ENCODE measurements at regions not wholly inside any gene's neighbourhood (a gene's known extent, or its start where the extent isn't known, plus 50 kb on each side); places are given as distances from the start of the nearest gene placed in this dataset.

DNA sequence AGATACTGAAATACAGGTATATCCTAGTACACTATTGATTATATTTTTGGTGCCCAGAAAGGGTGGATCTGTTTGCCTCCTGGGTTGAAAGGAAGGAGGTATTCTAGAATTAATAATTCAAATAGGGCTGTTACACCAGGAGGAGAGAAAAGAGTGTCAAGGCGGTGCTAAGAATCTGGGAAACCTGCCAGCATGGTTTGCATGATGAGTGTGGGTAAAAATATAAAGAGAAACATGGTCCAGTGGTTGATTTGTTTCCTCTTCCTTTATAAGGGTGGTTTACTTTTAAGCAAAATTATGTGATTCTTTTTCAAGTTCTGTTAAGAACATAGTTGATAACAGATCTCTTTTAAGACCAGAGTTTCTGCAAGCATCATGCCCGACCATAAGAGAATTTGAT, 69.4 kb upstream of the NFIB start:
- Histone ChIP-seq H3K36me3 (replicated peaks in 1 of 2; ENCODE audit: control insufficient read depth in 1 of 2, insufficient read depth in 2 of 2, low read length in 1 of 2) (no peaks in the 10 kb centered on the region), H3K4me3 (ENCODE audit: low read depth in 2 of 2, low read length in 1 of 2) (no peak overlapping the region), H3K9ac (no peak overlapping the region), H3K9me2 (no peaks in the 10 kb centered on the region), H3K27me3 (ENCODE audit: insufficient read depth) (no peaks in the 10 kb centered on the region), H3K9me3 (no peaks in the 10 kb centered on the region), H3K27ac (ENCODE audit: low read depth in 2 of 2, low read length in 1 of 2) (no peak overlapping the region), H4K20me1 (ENCODE audit: insufficient read depth) (no peaks in the 10 kb centered on the region), H3K79me2 (ENCODE audit: insufficient read depth) (no peaks in the 10 kb centered on the region), H3K4me1 (ENCODE audit: control insufficient read depth in 1 of 2, insufficient read depth in 2 of 2, low read depth in 1 of 2, low read length in 1 of 2) (no peaks in the 10 kb centered on the region), H3K4me2 (no peak overlapping the region), H3F3A (replicated peaks; ENCODE audit: insufficient read depth) (no peaks in the 10 kb centered on the region), H2AFZ (ENCODE audit: low read depth) (no peak overlapping the region)
- 81% methylated on average over 2 of the region's 2 CpGs for WGBS (ENCODE audit: low lambda C conversion rate)
- POLR2A ChIA-PET: no interaction called here
- no peak for DNase-seq
- TF ChIP-seq POLR2AphosphoS5 (IDR thresholded peaks at IDR 0.05; ENCODE audit: low read depth, low read length) (no peak), NFIC (IDR thresholded peaks at IDR 0.05; ENCODE audit: borderline replicate concordance) (0 out of 2 replicates have a peak, but pooled peaks have one; percentile 9), JUND (IDR thresholded peaks at IDR 0.05) (no peak), EP300 (IDR thresholded peaks at IDR 0.05; ENCODE audit: borderline replicate concordance in 1 of 2, low read depth in 1 of 2, low read length in 1 of 2) (no peak)
- TF ChIP-seq, protein P1, sequence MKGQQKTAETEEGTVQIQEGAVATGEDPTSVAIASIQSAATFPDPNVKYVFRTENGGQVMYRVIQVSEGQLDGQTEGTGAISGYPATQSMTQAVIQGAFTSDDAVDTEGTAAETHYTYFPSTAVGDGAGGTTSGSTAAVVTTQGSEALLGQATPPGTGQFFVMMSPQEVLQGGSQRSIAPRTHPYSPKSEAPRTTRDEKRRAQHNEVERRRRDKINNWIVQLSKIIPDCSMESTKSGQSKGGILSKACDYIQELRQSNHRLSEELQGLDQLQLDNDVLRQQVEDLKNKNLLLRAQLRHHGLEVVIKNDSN (IDR thresholded peaks at IDR 0.05; ENCODE audit: borderline replicate concordance, low read depth): no peak
- TF ChIP-seq, protein P2, sequence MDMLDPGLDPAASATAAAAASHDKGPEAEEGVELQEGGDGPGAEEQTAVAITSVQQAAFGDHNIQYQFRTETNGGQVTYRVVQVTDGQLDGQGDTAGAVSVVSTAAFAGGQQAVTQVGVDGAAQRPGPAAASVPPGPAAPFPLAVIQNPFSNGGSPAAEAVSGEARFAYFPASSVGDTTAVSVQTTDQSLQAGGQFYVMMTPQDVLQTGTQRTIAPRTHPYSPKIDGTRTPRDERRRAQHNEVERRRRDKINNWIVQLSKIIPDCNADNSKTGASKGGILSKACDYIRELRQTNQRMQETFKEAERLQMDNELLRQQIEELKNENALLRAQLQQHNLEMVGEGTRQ (IDR thresholded peaks at IDR 0.05; ENCODE audit: borderline replicate concordance, low read depth, low read length): no peak
- TF ChIP-seq, protein P3, sequence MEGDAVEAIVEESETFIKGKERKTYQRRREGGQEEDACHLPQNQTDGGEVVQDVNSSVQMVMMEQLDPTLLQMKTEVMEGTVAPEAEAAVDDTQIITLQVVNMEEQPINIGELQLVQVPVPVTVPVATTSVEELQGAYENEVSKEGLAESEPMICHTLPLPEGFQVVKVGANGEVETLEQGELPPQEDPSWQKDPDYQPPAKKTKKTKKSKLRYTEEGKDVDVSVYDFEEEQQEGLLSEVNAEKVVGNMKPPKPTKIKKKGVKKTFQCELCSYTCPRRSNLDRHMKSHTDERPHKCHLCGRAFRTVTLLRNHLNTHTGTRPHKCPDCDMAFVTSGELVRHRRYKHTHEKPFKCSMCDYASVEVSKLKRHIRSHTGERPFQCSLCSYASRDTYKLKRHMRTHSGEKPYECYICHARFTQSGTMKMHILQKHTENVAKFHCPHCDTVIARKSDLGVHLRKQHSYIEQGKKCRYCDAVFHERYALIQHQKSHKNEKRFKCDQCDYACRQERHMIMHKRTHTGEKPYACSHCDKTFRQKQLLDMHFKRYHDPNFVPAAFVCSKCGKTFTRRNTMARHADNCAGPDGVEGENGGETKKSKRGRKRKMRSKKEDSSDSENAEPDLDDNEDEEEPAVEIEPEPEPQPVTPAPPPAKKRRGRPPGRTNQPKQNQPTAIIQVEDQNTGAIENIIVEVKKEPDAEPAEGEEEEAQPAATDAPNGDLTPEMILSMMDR (IDR thresholded peaks at IDR 0.05): no peak
- CTCF ChIA-PET: interaction anchor here (1.4 kb wide), 1 partner anchor 45 kb away, joined by 3 read pairs; no protein-coding TSS in a partner anchor

DNA sequence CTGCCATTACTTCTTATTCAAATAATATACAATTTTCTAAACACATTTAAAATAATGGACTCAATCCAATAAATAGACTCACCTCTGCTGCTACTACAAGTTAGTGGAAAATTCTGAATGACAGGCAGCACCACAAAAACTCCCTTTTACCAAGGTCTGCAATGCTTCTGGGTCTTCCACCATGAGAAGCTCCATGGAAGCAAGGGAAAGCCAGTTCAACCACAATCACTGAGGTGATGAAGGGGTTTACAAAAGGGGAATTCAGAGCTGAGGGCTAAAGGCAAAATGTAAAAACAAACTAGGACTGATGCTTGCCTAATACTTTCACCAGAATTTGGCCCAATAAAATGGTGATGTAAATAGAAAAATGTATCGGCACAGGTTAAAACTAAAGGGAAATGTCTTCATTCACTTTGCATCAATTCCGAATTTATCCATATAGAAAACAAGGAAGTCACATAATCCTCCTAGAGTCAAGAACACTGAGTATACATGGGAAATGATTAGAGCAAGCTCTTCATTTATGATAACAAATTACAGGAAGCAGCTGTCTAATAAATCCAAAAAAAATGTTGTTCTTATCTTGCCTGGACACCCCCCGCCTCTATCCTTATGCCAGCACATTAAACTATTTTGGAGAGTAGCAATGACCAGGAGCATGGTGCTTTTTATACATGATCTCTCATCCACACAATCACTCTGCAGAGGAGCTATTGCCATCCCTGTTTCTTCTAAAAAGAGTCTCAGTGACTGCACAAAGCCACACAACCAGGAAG, 66.3 kb upstream of the NFIB start:
- H3K4me2 ChIP-seq: no peak overlapping the region
- no peaks in the 10 kb centered on the region for H3K4me1 ChIP-seq (ENCODE audit: control insufficient read depth in 1 of 2, insufficient read depth in 2 of 2, low read depth in 1 of 2, low read length in 1 of 2)
- H3K27me3 ChIP-seq (ENCODE audit: insufficient read depth): no peaks in the 10 kb centered on the region
- no peak for DNase-seq
- CTCF ChIA-PET: interaction anchor here (1.2 to 1.4 kb wide), 2 partner anchors 27 to 272 kb away, joined by 3 read pairs; no protein-coding TSS in a partner anchor
- no peaks in the 10 kb centered on the region for H3K79me2 ChIP-seq (ENCODE audit: insufficient read depth)
- POLR2A ChIA-PET: no interaction called here
- no peak overlapping the region for H3K27ac ChIP-seq (ENCODE audit: low read depth in 2 of 2, low read length in 1 of 2)
- no peak overlapping the region for H3K9ac ChIP-seq
- TF ChIP-seq GABPA (IDR thresholded peaks at IDR 0.05; ENCODE audit: low read depth): no peak
- no peak for TF ChIP-seq NRF1 (IDR thresholded peaks at IDR 0.05; ENCODE audit: low read depth, low read length)
- TF ChIP-seq POLR2AphosphoS5 (IDR thresholded peaks at IDR 0.05; ENCODE audit: low read depth, low read length): no peak
- no peak for TF ChIP-seq NFIC (IDR thresholded peaks at IDR 0.05; ENCODE audit: borderline replicate concordance)
- no peak for TF ChIP-seq ELF1 (IDR thresholded peaks at IDR 0.05)
- TF ChIP-seq MXI1 (IDR thresholded peaks at IDR 0.05; ENCODE audit: low read depth, low read length): no peak
- 89% methylated on average over 3 of the region's 3 CpGs for WGBS (ENCODE audit: low lambda C conversion rate)
- H3F3A ChIP-seq (replicated peaks; ENCODE audit: insufficient read depth): no peaks in the 10 kb centered on the region
- H3K4me3 ChIP-seq (ENCODE audit: low read depth in 2 of 2, low read length in 1 of 2): no peak overlapping the region
- no peaks in the 10 kb centered on the region for H3K36me3 ChIP-seq (replicated peaks in 1 of 2; ENCODE audit: control insufficient read depth in 1 of 2, insufficient read depth in 2 of 2, low read length in 1 of 2)
- H3K9me3 ChIP-seq: no peaks in the 10 kb centered on the region
- H4K20me1 ChIP-seq (ENCODE audit: insufficient read depth): no peaks in the 10 kb centered on the region
- no peak overlapping the region for H2AFZ ChIP-seq (ENCODE audit: low read depth)
- no peaks in the 10 kb centered on the region for H3K9me2 ChIP-seq
